Stomach (tissue), 8 donors: ENCODE measurements at regions not wholly inside any gene's neighbourhood (a gene's known extent, or its start where the extent isn't known, plus 50 kb on each side); places are given as distances from the start of the nearest gene placed in this dataset.

Experiments
- DNase-seq, 2 donors: peaks; one replicate each; pipeline versions ENCODE4 v3.0.0 to v3.0.0-alpha.2; 2013 to 2019
- H3K27ac ChIP-seq, 5 donors: fragments of 200-600 bp in 4 of 5; sonication (generic) in 4 of 5; one replicate each; pipeline ENCODE4 v1.5.1; 2013 to 2019; ENCODE audit warnings: mild to moderate bottlenecking in 1 of 5, moderate library complexity in 1 of 5
- H3K27me3 ChIP-seq, 3 donors: fragments of 200-600 bp; sonication (generic); one replicate each; pipeline ENCODE4 v1.5.1; 2017 to 2019; ENCODE audit warnings: mixed run types in 1 of 3
- H3K36me3 ChIP-seq, 4 donors: fragments of 200-600 bp; sonication (generic); 1 replicate in 3 of 4; 2 replicates in 1 of 4; pipeline ENCODE4 v1.5.1; 2016 to 2019
- H3K4me1 ChIP-seq, 4 donors: fragments of 200-600 bp; sonication (generic); one replicate each; pipeline ENCODE4 v1.5.1; 2016 to 2019
- H3K4me3 ChIP-seq, 4 donors: fragments of 200-600 bp; sonication (generic) in 3 of 4; one replicate each; pipeline ENCODE4 v1.5.1; 2016 to 2019; ENCODE audit warnings: mild to moderate bottlenecking in 1 of 4
- H3K9me3 ChIP-seq, 4 donors: fragments of 200-600 bp; sonication (generic); one replicate each; pipeline ENCODE4 v1.5.1; 2016 to 2019
- CTCF ChIP-seq, 7 experiments: fragments of 450-650 bp in 4 of 7; fragments of 200-600 bp in 3 of 7; sonication (generic) in 3 of 7; IDR thresholded peaks; one replicate each; pipeline ENCODE4 v1.5.1; 2016 to 2019; ENCODE audit warnings: antibody characterized with exemption in 7 of 7, control low read depth in 2 of 7, mild to moderate bottlenecking in 1 of 7
- EP300 ChIP-seq: sonication (generic); formaldehyde crosslinking; IDR thresholded peaks from one replicate; pipeline ENCODE4 v1.6.1; 2017; ENCODE audit warnings: antibody characterized with exemption
- POLR2A ChIP-seq, 4 donors: fragments of 450-650 bp; IDR thresholded peaks; one replicate each; pipeline ENCODE4 v1.6.1; 2016; ENCODE audit warnings: antibody characterized with exemption in 4 of 4, control low read depth in 2 of 4, mild to moderate bottlenecking in 1 of 4, moderate library complexity in 1 of 4
- POLR2AphosphoS5 ChIP-seq, 3 donors: sonication (generic); formaldehyde crosslinking; IDR thresholded peaks; one replicate each; pipeline ENCODE4 v1.6.1; 2016; ENCODE audit warnings: antibody characterized with exemption in 3 of 3
- WGBS, 5 donors: extraction: QIAGEN DNeasy Blood & Tissue Kit in 3 of 5; methylation state at CpG; one replicate each; pipeline versions ENCODE4 v1.1.5 to v1.1.7; 2013 to 2018; 5-methylcytosine and 5-hydroxymethylcytosine counted together
- intact Hi-C: fragments of 100-400 bp; cut with DNase I; formaldehyde crosslinking; loops from one replicate; pipeline ENCODE4 v1.15.1; 2023; ENCODE audit warnings: low total_unique reads
- small RNA-seq, 4 donors: library from RNA; depleted of rRNA; stranded (forward); fragments of <200 nt; gene quantifications; one replicate each; pipeline ENCODE3, GENCODE V24; 2016
- donor health status: healthy with polysubstance abuse.
- donor health status: Bipolar disorder and iron deficiency.
- donor health status: healthy.

- Histone ChIP-seq H3K27ac (peak overlapping the region in 1 of 5 donors; percentile 15), H3K4me1 (peaks cover 0 to 27% (median 5%) of the 10 kb centered on the region in 4 donors), H3K4me3 (no peak overlapping the region), H3K36me3 (no peaks in the 10 kb centered on the region), H3K27me3 (no peaks in the 10 kb centered on the region), H3K9me3 (no peaks in the 10 kb centered on the region)
- TF ChIP-seq POLR2A (IDR thresholded peaks at IDR 0.05), result no peak
- TF ChIP-seq EP300, result no peak
- no peak for TF ChIP-seq CTCF (IDR thresholded peaks at IDR 0.05)
- no peak for TF ChIP-seq POLR2AphosphoS5 (IDR thresholded peaks at IDR 0.05)
- WGBS, 5 donors, result 5 to 49% (median 14%) methylated on average over 1 of the region's 1 CpG
- intact Hi-C loops, result no loop called here
- peak in 1 of 2 donors; percentile 57 for DNase-seq
These were observed 116.4 kb downstream of the GDAP2 start for GRCh38 chr1:117812869-117813511.

Small RNA genes in the stretch of these regions (small RNA-seq; reads per million reads assigned to genes)
- gene AL390877.1 (0 reads per million in 4 donors), gene RF00561 (0 to 0.10 (median 0) reads per million in 4 donors)
